GM12878 (cell line): ENCODE measurements at regions not wholly inside any gene's neighbourhood (a gene's known extent, or its start where the extent isn't known, plus 50 kb on each side); places are given as distances from the start of the nearest gene placed in this dataset.

ENCODE experiments used
- ATAC-seq: fragments of 200-7000 bp; cut with Tn5 transposase; 3 replicates; pipeline ENCODE4 v1.9.1; 2020; ENCODE audit warnings: mild to moderate bottlenecking, moderate library complexity
- BruUV-seq: library from RNA; stranded (reverse); fragments of 400-500 nt; replicated peaks from 2 replicates; lab custom pipeline; 2021; lab: Mats Ljungman, UMichigan
- CTCF ChIA-PET: fragments of 300-600 bp; sonication (Branson Sonifier 250); formaldehyde crosslinking; extraction: SDS; loops from one replicate; lab custom pipeline; 2021; ENCODE audit warnings: inconsistent platforms; lab: Yijun Ruan, JAX
- POLR2A ChIA-PET: fragments of 350-600 bp; formaldehyde crosslinking; extraction: SDS; loops from one replicate; lab custom pipeline; 2021; ENCODE audit warnings: inconsistent platforms; lab: Charles Lee
- RAD21 ChIA-PET: fragments of 300-600 bp; sonication (Branson Sonifier 250); formaldehyde crosslinking; loops from one replicate; lab custom pipeline; 2023; ENCODE audit warnings: antibody characterized with exemption; ENCODE audit not compliant: unreplicated experiment; lab: Charles Lee
- SMC1A ChIA-PET: fragments of 300-600 bp; sonication (Branson Sonifier 250); formaldehyde crosslinking; loops from one replicate; lab custom pipeline; 2023; ENCODE audit not compliant: unreplicated experiment, uncharacterized antibody; lab: Charles Lee
- DNase-seq: peaks from one replicate; pipeline ENCODE4 v3.0.0-alpha.2; 2011; ENCODE audit warnings: low read depth, low spot score
- FAIRE-seq: peaks from 3 replicates; lab custom pipeline; 2011; peaks lifted over from hg19 to GRCh38; lab: Jason Lieb, UNC
- H2AFZ ChIP-seq: 2 replicates; pipeline ENCODE4 v1.6.0; 2011; ENCODE audit warnings: low read depth, low read length, control low read depth; ENCODE audit not compliant: control insufficient read depth
- H3K27ac ChIP-seq: 2 replicates; pipeline ENCODE4 v1.5.1; 2011; ENCODE audit warnings: control low read depth; ENCODE audit not compliant: control insufficient read depth, insufficient read depth
- H3K27me3 ChIP-seq, 2 experiments: replicated peaks in 1 of 2; 2 replicates each; pipeline versions ENCODE4 v1.6.0 to v1.6.1; 2011; ENCODE audit warnings: low read length in 1 of 2; ENCODE audit not compliant: control insufficient read depth in 2 of 2, insufficient read depth in 2 of 2
- H3K36me3 ChIP-seq, 2 experiments: 2 replicates each; pipeline ENCODE4 v1.5.1; 2011; ENCODE audit warnings: low read length in 1 of 2; ENCODE audit not compliant: control insufficient read depth in 2 of 2, insufficient read depth in 2 of 2
- H3K4me1 ChIP-seq: 2 replicates; pipeline ENCODE4 v1.6.1; 2011; ENCODE audit warnings: mild to moderate bottlenecking, low read length, moderate library complexity, mixed read lengths; ENCODE audit not compliant: control insufficient read depth, insufficient read depth
- H3K4me2 ChIP-seq: 2 replicates; pipeline ENCODE4 v1.6.0; 2011; ENCODE audit warnings: control low read depth; ENCODE audit not compliant: control insufficient read depth, insufficient read depth
- H3K4me3 ChIP-seq: fragments of 200-600 bp; sonication (generic); 2 replicates; pipeline ENCODE4 v1.5.1; 2016
- H3K79me2 ChIP-seq: 2 replicates; pipeline ENCODE4 v1.6.0; 2011; ENCODE audit warnings: low read length; ENCODE audit not compliant: control insufficient read depth, insufficient read depth
- H3K9ac ChIP-seq: 2 replicates; pipeline ENCODE4 v1.8.0; 2011; ENCODE audit warnings: low read length, control low read depth, mixed read lengths; ENCODE audit not compliant: control insufficient read depth, insufficient read depth
- H3K9me3 ChIP-seq: replicated peaks from 3 replicates; pipeline ENCODE4 v1.5.1; 2011; ENCODE audit warnings: mild to moderate bottlenecking, low read length; ENCODE audit not compliant: control insufficient read depth, insufficient read depth
- H4K20me1 ChIP-seq: 2 replicates; pipeline ENCODE4 v1.6.0; 2011; ENCODE audit not compliant: control insufficient read depth, insufficient read depth
- CREB1 ChIP-seq: IDR thresholded peaks from 2 replicates; pipeline ENCODE4 v1.6.1; 2012; ENCODE audit warnings: low read depth, mild to moderate bottlenecking, inconsistent platforms
- CTCF ChIP-seq, 3 experiments: IDR thresholded peaks in 2 of 3; conservative IDR thresholded peaks in 1 of 3; 2 replicates each; pipeline ENCODE4 v1.5.1; 2011; ENCODE audit warnings: low read depth in 3 of 3, low read length in 3 of 3, mild to moderate bottlenecking in 3 of 3, control low read depth in 2 of 3, moderate library complexity in 2 of 3, inconsistent platforms in 1 of 3, mixed read lengths in 1 of 3; ENCODE audit not compliant: control insufficient read depth in 2 of 3, insufficient read depth in 1 of 3; ENCODE audit errors: extremely low read depth in 1 of 3
- ETV6 ChIP-seq, 2 experiments: fragments of 450-650 bp in 1 of 2; IDR thresholded peaks in 1 of 2; conservative IDR thresholded peaks in 1 of 2; 2 replicates each; pipeline ENCODE4 v1.6.1; 2014; ENCODE audit warnings: antibody characterized with exemption in 1 of 2, borderline replicate concordance in 1 of 2, low read depth in 1 of 2, mild to moderate bottlenecking in 1 of 2, moderate library complexity in 1 of 2
- IKZF1 ChIP-seq: fragments of 450-650 bp; conservative IDR thresholded peaks from 2 replicates; pipeline ENCODE4 v1.6.1; 2017; ENCODE audit warnings: antibody characterized with exemption, mild to moderate bottlenecking
- USF1 ChIP-seq: IDR thresholded peaks from 2 replicates; pipeline ENCODE4 v1.6.1; 2011; ENCODE audit warnings: borderline replicate concordance, low read depth, mild to moderate bottlenecking, moderate library complexity, mixed read lengths, low read length; ENCODE audit not compliant: insufficient read depth; ENCODE audit errors: extremely low read length
- WGBS: methylation state at CpG from one replicate; pipeline ENCODE4 v1.1.6; 2016; ENCODE audit warnings: low lambda C conversion rate; ENCODE audit not compliant: insufficient replicate concordance, insufficient coverage; ENCODE audit errors: missing lambda C conversion rate; 5-methylcytosine and 5-hydroxymethylcytosine counted together
- in situ Hi-C: fragments of 300-500 bp; cut with MboI; formaldehyde crosslinking; loops from 9 replicates; pipeline ENCODE4 v1.14.3; 2018; ENCODE audit warnings: mixed read lengths
- intact Hi-C: fragments of 100-400 bp; cut with micrococcal nuclease; formaldehyde crosslinking; loops from one replicate; pipeline ENCODE4 v1.14.2; 2022; ENCODE audit not compliant: unreplicated experiment

- TF ChIP-seq USF1 (no peak), CREB1 (no peak)
Observed at GRCh38 chr11:8794126-8794525, 111.5 kb downstream of the RPL27A start (continued).

- BruUV-seq, result no TSS peak
- peak; percentile 54 for ATAC-seq
- SMC1A ChIA-PET, result interaction anchor here (0.9 to 1.0 kb wide), 3 partner anchors 9 to 68 kb away, joined by 3 read pairs; no protein-coding TSS in a partner anchor
- 35% methylated on average over 2 of the region's 2 CpGs for WGBS
- Histone ChIP-seq H3K4me1 (no peaks in the 10 kb centered on the region), H3K27me3 (no peaks in the 10 kb centered on the region), H3K9me3 (no peaks in the 10 kb centered on the region), H3K4me3 (no peak overlapping the region), H3K4me2 (no peak overlapping the region), H3K9ac (no peak overlapping the region), H2AFZ (no peak overlapping the region), H3K36me3 (no peaks in the 10 kb centered on the region), H3K27ac (no peak overlapping the region), H4K20me1 (no peaks in the 10 kb centered on the region), H3K79me2 (no peaks in the 10 kb centered on the region)
- DNase-seq, result no peak
- CTCF ChIA-PET, result no interaction called here
- TF ChIP-seq ETV6 (conservative IDR thresholded peaks at IDR 0.05 in 1 of 2, IDR thresholded peaks at IDR 0.05 in 1 of 2; ENCODE audit: borderline replicate concordance in 1 of 2, low read depth in 1 of 2), result no peak
- peak in 2 of 3 experiments; percentile 30 to 40; a peak in 3 of 6 replicates for TF ChIP-seq CTCF (IDR thresholded peaks at IDR 0.05 in 2 of 3, conservative IDR thresholded peaks at IDR 0.05 in 1 of 3; ENCODE audit: control insufficient read depth in 2 of 3, extremely low read depth in 1 of 3, insufficient read depth in 1 of 3, low read depth in 3 of 3, low read length in 3 of 3)
- TF ChIP-seq IKZF1, result peak; percentile 34; the same call in 1 of the 2 replicates
- FAIRE-seq, result no peak
- in situ Hi-C loops (no loop called here), intact Hi-C loops (no loop called here)
- RAD21 ChIA-PET, result interaction anchor here (1.2 kb wide), 1 partner anchor 165 kb away, joined by 3 read pairs; no protein-coding TSS in a partner anchor
- POLR2A ChIA-PET, result interaction anchor here (0.6 kb wide), 1 partner anchor 12 kb away, joined by 4 read pairs; no protein-coding TSS in a partner anchor
Observed at GRCh38 chr11:8794677-8795103, 112.1 kb downstream of the RPL27A start.
